B cell (primary cell): ENCODE measurements at regions not wholly inside any gene's neighbourhood (a gene's known extent, or its start where the extent isn't known, plus 50 kb on each side); places are given as distances from the start of the nearest gene placed in this dataset.

Experiments used
- EZH2 ChIP-seq: IDR thresholded peaks from 2 replicates; pipeline ENCODE4 v1.6.1; 2012; ENCODE audit warnings: borderline replicate concordance, low read depth, mild to moderate bottlenecking, moderate library complexity, low read length; ENCODE audit not compliant: insufficient read depth, poor library complexity, severe bottlenecking
- TF ChIP-seq, protein P1 (sequence below): fragments of 200-600 bp; IDR thresholded peaks from one replicate; pipeline ENCODE4 v1.8.0; 2022; ENCODE audit warnings: antibody characterized with exemption, mild to moderate bottlenecking

DNA sequence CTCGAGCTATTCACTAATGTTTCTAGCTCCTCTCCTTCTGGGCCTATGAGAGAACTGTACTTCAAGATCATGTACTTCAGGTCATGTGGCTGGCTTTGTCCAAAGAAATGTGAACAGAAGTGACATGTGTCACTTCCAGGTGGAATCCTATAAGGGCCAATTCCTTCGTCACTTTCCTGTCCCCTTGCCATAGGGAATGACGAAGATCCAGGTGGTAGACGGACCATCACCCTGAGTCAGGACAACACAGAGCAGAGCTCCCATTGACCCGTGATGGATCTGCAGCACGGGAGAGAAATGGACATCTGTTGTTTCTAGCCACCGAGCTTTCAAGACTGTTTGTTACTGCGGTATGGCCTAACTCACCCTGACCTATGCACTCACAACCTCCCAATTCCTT, 157.0 kb downstream of the DRD1 start:
- TF ChIP-seq, protein P1, sequence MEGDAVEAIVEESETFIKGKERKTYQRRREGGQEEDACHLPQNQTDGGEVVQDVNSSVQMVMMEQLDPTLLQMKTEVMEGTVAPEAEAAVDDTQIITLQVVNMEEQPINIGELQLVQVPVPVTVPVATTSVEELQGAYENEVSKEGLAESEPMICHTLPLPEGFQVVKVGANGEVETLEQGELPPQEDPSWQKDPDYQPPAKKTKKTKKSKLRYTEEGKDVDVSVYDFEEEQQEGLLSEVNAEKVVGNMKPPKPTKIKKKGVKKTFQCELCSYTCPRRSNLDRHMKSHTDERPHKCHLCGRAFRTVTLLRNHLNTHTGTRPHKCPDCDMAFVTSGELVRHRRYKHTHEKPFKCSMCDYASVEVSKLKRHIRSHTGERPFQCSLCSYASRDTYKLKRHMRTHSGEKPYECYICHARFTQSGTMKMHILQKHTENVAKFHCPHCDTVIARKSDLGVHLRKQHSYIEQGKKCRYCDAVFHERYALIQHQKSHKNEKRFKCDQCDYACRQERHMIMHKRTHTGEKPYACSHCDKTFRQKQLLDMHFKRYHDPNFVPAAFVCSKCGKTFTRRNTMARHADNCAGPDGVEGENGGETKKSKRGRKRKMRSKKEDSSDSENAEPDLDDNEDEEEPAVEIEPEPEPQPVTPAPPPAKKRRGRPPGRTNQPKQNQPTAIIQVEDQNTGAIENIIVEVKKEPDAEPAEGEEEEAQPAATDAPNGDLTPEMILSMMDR = no peak
- TF ChIP-seq EZH2 = no peak
